ENCODE measurements at regions not wholly inside any gene's neighbourhood (a gene's known extent, or its start where the extent isn't known, plus 50 kb on each side); places are given as distances from the start of the nearest gene placed in this dataset.

DNA sequence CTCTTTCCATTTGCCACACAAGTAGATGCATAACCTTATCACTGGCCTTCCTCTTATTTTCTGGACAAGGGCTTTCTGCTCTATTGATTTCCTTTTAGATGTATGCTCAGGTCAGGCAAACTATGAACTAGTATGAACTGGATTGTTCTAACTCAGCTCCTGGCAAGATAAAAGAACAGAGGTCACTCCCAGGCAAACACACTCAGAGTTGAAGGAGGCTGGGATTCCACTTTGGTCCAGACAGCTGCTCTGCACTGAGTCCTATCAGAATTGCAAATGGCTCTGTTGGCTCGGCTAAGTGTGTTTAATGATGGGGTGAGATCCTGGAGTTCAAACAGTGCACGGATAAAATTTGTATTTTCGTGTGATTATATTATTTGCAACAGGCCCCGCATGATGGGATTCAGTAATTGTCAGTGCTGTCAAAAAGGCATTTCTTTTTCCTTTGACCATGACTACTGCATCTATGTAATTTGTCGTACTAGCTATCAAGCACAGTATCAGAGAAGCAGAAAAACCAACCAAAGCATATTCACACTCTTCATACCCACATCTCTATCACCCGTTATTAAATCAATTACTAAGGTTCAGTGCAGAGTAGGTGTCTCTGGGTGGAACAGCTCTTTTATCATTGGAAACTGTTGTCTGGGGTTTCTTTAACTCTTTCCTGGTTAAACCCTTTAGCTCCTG lies 288.1 kb upstream of the PRKCQ start:
- no peaks in the 10 kb centered on the region for H3K9me3 ChIP-seq (ENCODE audit: control insufficient read depth in 1 of 2, low read length in 2 of 2)
- H3K27ac ChIP-seq (ENCODE audit: low read length) = no peak overlapping the region
- H3K4me1 ChIP-seq (ENCODE audit: control insufficient read depth in 1 of 2, insufficient read depth in 2 of 2, low read length in 2 of 2) = no peaks in the 10 kb centered on the region
- no peaks in the 10 kb centered on the region for H3K36me3 ChIP-seq (ENCODE audit: control insufficient read depth in 1 of 2, insufficient read depth in 2 of 2, low read length in 2 of 2)
- no peaks in the 10 kb centered on the region for H3K27me3 ChIP-seq (ENCODE audit: low read depth, low read length)
- no peak overlapping the region for H3K4me3 ChIP-seq (ENCODE audit: low read depth in 1 of 2, low read length in 2 of 2)

DNA sequence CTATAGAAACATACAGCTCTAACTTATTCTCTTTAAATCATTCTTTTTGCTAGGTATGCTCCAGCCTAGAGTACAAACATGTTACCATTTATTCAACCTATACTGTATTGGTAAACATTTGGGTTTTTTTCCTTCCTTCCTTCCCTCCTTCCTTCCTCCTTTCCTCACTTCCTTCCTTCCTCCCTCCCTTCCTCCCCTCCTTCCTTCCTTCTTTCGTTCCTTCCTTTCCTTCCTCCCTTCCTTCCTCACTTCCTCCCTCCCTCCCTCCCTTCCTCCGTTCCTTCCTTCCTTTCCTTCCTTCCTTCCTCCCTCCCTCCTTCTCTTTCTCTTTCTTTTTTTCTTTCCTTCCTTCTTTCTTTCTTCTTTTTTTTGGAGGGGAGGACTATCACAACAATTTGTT lies 286.7 kb upstream of the PRKCQ start:
- Histone ChIP-seq H3K4me3 (ENCODE audit: low read depth in 1 of 2, low read length in 2 of 2) (no peak overlapping the region), H3K27ac (ENCODE audit: low read length) (no peak overlapping the region), H3K9me3 (ENCODE audit: control insufficient read depth in 1 of 2, low read length in 2 of 2) (no peaks in the 10 kb centered on the region), H3K4me1 (ENCODE audit: control insufficient read depth in 1 of 2, insufficient read depth in 2 of 2, low read length in 2 of 2) (no peaks in the 10 kb centered on the region), H3K36me3 (ENCODE audit: control insufficient read depth in 1 of 2, insufficient read depth in 2 of 2, low read length in 2 of 2) (no peaks in the 10 kb centered on the region), H3K27me3 (ENCODE audit: low read depth, low read length) (no peaks in the 10 kb centered on the region)

DNA sequence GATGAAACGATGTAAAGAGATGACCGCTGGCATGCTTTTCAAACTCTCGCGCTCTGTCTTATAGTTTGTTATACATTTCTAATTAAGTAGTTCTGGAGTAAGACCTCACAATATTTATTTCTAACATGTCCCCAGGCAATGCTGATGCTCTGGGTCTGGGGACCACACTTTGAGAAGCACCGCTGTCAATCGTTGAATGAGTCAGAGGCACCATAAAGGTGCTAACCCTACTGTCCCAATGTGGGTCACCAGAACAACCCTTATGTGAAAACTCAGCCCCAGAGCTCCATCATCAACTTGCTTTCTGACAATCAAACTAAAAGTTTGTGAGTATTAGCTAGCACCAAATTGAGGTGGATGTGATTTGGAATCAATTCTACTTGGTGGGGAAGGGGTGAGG lies 284.1 kb upstream of the PRKCQ start:
- Histone ChIP-seq H3K27me3 (ENCODE audit: low read depth, low read length) (no peaks in the 10 kb centered on the region), H3K4me3 (ENCODE audit: low read depth in 1 of 2, low read length in 2 of 2) (no peak overlapping the region), H3K4me1 (ENCODE audit: control insufficient read depth in 1 of 2, insufficient read depth in 2 of 2, low read length in 2 of 2) (no peaks in the 10 kb centered on the region), H3K9me3 (ENCODE audit: control insufficient read depth in 1 of 2, low read length in 2 of 2) (no peaks in the 10 kb centered on the region), H3K27ac (ENCODE audit: low read length) (no peak overlapping the region), H3K36me3 (ENCODE audit: control insufficient read depth in 1 of 2, insufficient read depth in 2 of 2, low read length in 2 of 2) (no peaks in the 10 kb centered on the region)

DNA sequence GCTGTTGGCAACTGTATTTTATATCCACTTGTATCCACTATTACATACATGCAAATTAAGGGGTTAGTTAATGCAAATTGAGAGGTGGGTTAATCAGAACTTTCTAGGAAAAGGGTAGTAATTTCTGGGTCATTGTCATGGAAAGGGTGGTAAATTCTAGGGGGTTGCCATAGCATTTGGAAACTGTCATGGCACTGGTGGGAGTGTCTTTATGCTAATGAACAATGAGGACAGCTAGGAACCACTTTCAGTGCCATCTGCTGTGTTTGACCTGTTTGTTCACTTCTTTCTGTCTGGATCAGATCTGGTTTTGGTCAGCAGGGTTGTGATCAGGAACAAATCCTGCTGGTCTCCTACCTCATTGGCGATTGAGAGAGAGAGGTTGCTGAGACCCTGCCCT lies 283.3 kb upstream of the PRKCQ start:
- no peaks in the 10 kb centered on the region for H3K36me3 ChIP-seq (ENCODE audit: control insufficient read depth in 1 of 2, insufficient read depth in 2 of 2, low read length in 2 of 2)
- H3K27ac ChIP-seq (ENCODE audit: low read length) = no peak overlapping the region
- no peaks in the 10 kb centered on the region for H3K27me3 ChIP-seq (ENCODE audit: low read depth, low read length)
- no peak overlapping the region for H3K4me3 ChIP-seq (ENCODE audit: low read depth in 1 of 2, low read length in 2 of 2)
- H3K9me3 ChIP-seq (ENCODE audit: control insufficient read depth in 1 of 2, low read length in 2 of 2) = no peaks in the 10 kb centered on the region
- H3K4me1 ChIP-seq (ENCODE audit: control insufficient read depth in 1 of 2, insufficient read depth in 2 of 2, low read length in 2 of 2) = no peaks in the 10 kb centered on the region

DNA sequence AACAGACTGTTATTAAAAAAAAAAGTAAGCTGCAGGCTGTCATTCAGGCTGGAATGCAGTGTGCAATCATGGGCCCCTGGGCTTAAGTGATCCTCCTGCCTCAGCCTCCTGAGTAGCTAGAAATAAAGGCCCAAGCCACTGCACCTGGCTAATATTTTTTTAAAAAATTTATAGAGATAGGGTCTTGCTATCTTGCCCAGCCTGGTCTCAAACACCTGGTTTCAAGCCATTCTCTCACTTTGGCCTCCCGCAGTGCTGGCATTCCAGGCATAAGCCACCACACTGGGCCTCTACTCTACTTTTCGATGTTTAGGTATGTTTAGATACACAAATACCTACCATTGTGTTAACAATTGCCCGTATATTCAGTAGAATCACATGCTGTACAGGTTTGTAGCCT lies 270.4 kb upstream of the PRKCQ start:
- H3K27me3 ChIP-seq (ENCODE audit: low read depth, low read length) = no peaks in the 10 kb centered on the region
- H3K4me3 ChIP-seq (ENCODE audit: low read depth in 1 of 2, low read length in 2 of 2) = no peak overlapping the region
- no peak overlapping the region for H3K27ac ChIP-seq (ENCODE audit: low read length)
- H3K4me1 ChIP-seq (ENCODE audit: control insufficient read depth in 1 of 2, insufficient read depth in 2 of 2, low read length in 2 of 2) = no peaks in the 10 kb centered on the region
- no peaks in the 10 kb centered on the region for H3K9me3 ChIP-seq (ENCODE audit: control insufficient read depth in 1 of 2, low read length in 2 of 2)
- no peaks in the 10 kb centered on the region for H3K36me3 ChIP-seq (ENCODE audit: control insufficient read depth in 1 of 2, insufficient read depth in 2 of 2, low read length in 2 of 2)

DNA sequence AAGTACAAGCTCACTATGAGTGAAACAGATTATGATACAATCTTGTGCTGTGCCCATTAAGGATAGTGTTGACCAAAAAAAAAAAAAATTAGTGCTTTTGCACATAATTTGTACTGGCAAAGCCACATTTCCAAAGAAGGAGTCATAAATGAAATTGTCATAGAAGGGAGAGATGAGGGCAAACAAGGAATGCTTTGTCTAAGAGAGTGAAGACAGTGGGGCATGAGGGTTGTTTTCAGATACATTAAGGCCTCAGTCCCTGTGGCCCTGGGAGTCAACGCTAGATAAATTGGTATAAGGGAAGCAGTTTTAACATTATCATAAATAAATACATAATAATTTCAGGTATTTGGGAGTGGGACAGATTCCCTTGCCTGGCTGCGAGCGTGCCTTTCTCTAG lies 267.5 kb upstream of the PRKCQ start:
- Histone ChIP-seq H3K36me3 (ENCODE audit: control insufficient read depth in 1 of 2, insufficient read depth in 2 of 2, low read length in 2 of 2) (no peaks in the 10 kb centered on the region), H3K27me3 (ENCODE audit: low read depth, low read length) (no peaks in the 10 kb centered on the region), H3K4me3 (ENCODE audit: low read depth in 1 of 2, low read length in 2 of 2) (no peak overlapping the region), H3K4me1 (ENCODE audit: control insufficient read depth in 1 of 2, insufficient read depth in 2 of 2, low read length in 2 of 2) (no peaks in the 10 kb centered on the region), H3K27ac (ENCODE audit: low read length) (no peak overlapping the region), H3K9me3 (ENCODE audit: control insufficient read depth in 1 of 2, low read length in 2 of 2) (peaks cover 0 to 3% of the 10 kb centered on the region in 2 donors)

DNA sequence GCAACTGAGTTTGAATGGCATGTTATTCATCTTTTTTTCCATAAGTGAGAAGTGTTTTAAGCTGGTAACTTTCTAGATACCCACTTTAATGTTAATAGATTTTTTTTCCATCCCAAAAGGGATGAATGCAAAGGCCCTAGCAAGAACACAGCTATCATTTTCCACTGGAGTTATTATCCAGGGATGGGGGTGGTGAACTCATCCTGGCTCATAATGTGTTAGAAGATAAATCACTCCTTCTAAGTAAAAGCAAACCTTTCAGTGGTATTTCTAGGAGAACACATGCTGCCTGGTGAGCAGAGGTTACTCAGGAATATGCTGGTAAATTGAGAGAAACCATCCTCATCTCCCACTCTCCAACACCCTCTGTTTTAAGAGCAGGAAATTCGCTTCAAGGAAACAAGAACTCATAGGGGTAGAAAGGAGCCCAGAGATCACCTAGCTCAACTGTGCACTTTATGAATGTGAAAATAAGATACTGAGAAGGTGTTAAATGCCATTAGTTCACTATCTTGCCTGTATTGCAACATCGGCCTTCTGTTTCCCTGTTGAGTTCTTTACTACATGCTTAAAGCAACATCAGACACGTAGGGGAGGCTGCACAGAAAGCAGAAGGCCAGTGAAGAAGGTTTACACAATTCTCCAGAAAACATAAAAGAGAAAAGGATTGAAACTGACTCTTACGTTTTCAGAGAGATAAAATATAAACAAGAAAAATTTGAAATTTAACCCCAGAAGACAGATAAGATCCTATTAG lies 264.0 kb upstream of the PRKCQ start:
- no peak overlapping the region for H3K4me3 ChIP-seq (ENCODE audit: low read depth in 1 of 2, low read length in 2 of 2)
- H3K27me3 ChIP-seq (ENCODE audit: low read depth, low read length) = no peaks in the 10 kb centered on the region
- H3K36me3 ChIP-seq (ENCODE audit: control insufficient read depth in 1 of 2, insufficient read depth in 2 of 2, low read length in 2 of 2) = no peaks in the 10 kb centered on the region
- peaks cover 0 to 3% of the 10 kb centered on the region in 2 donors for H3K9me3 ChIP-seq (ENCODE audit: control insufficient read depth in 1 of 2, low read length in 2 of 2)
- H3K27ac ChIP-seq (ENCODE audit: low read length) = no peak overlapping the region
- no peaks in the 10 kb centered on the region for H3K4me1 ChIP-seq (ENCODE audit: control insufficient read depth in 1 of 2, insufficient read depth in 2 of 2, low read length in 2 of 2)

DNA sequence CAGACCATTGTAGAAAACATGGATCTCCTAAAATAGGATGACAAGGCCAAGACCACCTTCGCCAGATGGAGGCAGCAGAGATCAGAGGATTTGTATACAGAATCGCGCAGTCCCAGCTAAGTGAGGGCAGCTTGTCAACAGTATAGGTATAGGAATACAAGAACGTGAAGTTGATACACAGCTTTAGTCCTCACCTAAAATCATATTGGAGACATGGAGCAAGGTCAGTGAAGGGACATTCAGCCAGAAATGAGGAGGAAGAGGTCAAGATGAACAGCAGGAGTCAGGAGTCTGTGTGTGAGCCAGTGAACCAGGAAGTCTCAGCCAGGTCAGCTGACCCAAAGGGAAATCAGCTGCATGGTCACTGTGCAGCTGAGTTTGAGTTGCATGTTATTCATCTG lies 263.4 kb upstream of the PRKCQ start:
- H3K9me3 ChIP-seq (ENCODE audit: control insufficient read depth in 1 of 2, low read length in 2 of 2) = peaks cover 0 to 3% of the 10 kb centered on the region in 2 donors
- H3K27ac ChIP-seq (ENCODE audit: low read length) = no peak overlapping the region
- no peak overlapping the region for H3K4me3 ChIP-seq (ENCODE audit: low read depth in 1 of 2, low read length in 2 of 2)
- H3K4me1 ChIP-seq (ENCODE audit: control insufficient read depth in 1 of 2, insufficient read depth in 2 of 2, low read length in 2 of 2) = no peaks in the 10 kb centered on the region
- H3K36me3 ChIP-seq (ENCODE audit: control insufficient read depth in 1 of 2, insufficient read depth in 2 of 2, low read length in 2 of 2) = no peaks in the 10 kb centered on the region
- no peaks in the 10 kb centered on the region for H3K27me3 ChIP-seq (ENCODE audit: low read depth, low read length)

DNA sequence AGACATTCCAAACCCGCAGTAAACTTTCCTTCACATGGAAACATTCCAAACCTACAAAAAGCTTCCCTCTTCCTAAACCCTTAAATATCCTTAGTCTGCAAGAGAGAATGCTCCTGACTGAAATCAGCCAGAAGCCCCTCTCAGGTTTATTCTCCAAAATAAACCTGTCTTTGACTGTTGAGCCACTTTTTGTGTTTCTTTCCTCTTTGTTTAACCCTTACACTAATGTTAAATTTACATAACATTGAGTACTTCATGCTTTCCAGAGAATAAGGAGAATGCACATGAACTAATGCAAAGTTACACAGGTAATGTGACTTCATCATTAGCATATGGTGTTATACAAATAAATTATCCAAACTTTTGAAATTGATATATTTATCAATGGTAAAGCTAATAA lies 262.6 kb upstream of the PRKCQ start:
- no peak overlapping the region for H3K4me3 ChIP-seq (ENCODE audit: low read depth in 1 of 2, low read length in 2 of 2)
- H3K27ac ChIP-seq (ENCODE audit: low read length) = no peak overlapping the region
- H3K36me3 ChIP-seq (ENCODE audit: control insufficient read depth in 1 of 2, insufficient read depth in 2 of 2, low read length in 2 of 2) = no peaks in the 10 kb centered on the region
- no peaks in the 10 kb centered on the region for H3K4me1 ChIP-seq (ENCODE audit: control insufficient read depth in 1 of 2, insufficient read depth in 2 of 2, low read length in 2 of 2)
- H3K27me3 ChIP-seq (ENCODE audit: low read depth, low read length) = no peaks in the 10 kb centered on the region
- H3K9me3 ChIP-seq (ENCODE audit: control insufficient read depth in 1 of 2, low read length in 2 of 2) = peaks cover 0 to 3% of the 10 kb centered on the region in 2 donors

DNA sequence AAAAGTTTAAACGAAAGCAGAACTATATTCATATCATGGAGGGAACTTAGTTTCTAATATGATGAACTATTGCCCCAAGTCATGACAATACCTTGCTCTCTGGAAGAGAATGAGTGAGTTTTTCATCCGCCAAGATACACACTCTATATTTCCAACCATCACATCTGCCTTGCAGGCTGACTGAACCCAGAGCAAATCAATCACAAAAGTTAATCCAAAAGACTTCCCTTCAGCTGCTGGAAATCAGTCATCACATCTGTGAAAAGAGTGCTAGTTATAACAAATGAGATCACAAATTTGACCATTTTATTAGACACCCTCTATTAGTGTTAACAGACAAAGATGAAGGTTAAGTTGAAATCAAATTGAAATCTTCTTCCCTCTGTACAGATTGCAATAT lies 261.7 kb upstream of the PRKCQ start:
- no peaks in the 10 kb centered on the region for H3K4me1 ChIP-seq (ENCODE audit: control insufficient read depth in 1 of 2, insufficient read depth in 2 of 2, low read length in 2 of 2)
- H3K27ac ChIP-seq (ENCODE audit: low read length) = no peak overlapping the region
- no peaks in the 10 kb centered on the region for H3K36me3 ChIP-seq (ENCODE audit: control insufficient read depth in 1 of 2, insufficient read depth in 2 of 2, low read length in 2 of 2)
- no peak overlapping the region for H3K4me3 ChIP-seq (ENCODE audit: low read depth in 1 of 2, low read length in 2 of 2)
- H3K27me3 ChIP-seq (ENCODE audit: low read depth, low read length) = no peaks in the 10 kb centered on the region
- H3K9me3 ChIP-seq (ENCODE audit: control insufficient read depth in 1 of 2, low read length in 2 of 2) = peaks cover 0 to 3% of the 10 kb centered on the region in 2 donors

DNA sequence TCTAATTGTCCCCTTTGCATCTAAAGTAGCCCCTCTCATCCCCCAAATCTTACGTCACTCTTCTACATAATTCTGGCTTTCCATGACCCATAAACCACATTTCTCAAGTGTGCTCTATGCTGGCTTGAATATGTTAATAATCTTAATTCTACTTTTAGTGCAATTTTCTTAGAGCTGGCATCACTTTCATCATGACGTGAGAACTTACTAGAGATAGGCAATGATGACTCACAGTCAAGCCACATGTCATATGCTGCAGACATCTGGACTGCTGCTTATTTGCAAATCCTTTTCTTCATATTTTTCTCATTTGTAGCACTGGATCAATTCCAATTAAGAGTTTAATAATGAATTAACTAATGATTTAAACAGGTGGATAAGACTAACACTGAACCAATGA lies 260.7 kb upstream of the PRKCQ start:
- H3K36me3 ChIP-seq (ENCODE audit: control insufficient read depth in 1 of 2, insufficient read depth in 2 of 2, low read length in 2 of 2) = no peaks in the 10 kb centered on the region
- no peaks in the 10 kb centered on the region for H3K27me3 ChIP-seq (ENCODE audit: low read depth, low read length)
- H3K9me3 ChIP-seq (ENCODE audit: control insufficient read depth in 1 of 2, low read length in 2 of 2) = peaks cover 0 to 3% of the 10 kb centered on the region in 2 donors
- no peak overlapping the region for H3K4me3 ChIP-seq (ENCODE audit: low read depth in 1 of 2, low read length in 2 of 2)
- H3K4me1 ChIP-seq (ENCODE audit: control insufficient read depth in 1 of 2, insufficient read depth in 2 of 2, low read length in 2 of 2) = no peaks in the 10 kb centered on the region
- H3K27ac ChIP-seq (ENCODE audit: low read length) = no peak overlapping the region

All from muscle layer of duodenum (tissue), 2 donors.